Sigmoid colon (tissue), 6 donors: ENCODE measurements at regions not wholly inside any gene's neighbourhood (a gene's known extent, or its start where the extent isn't known, plus 50 kb on each side); places are given as distances from the start of the nearest gene placed in this dataset.

Experiments used
- DNase-seq: peaks from one replicate; pipeline ENCODE4 v3.0.0-alpha.2; 2019
- H3K27ac ChIP-seq, 4 donors: fragments of 200-600 bp; sonication (generic); one replicate each; pipeline ENCODE4 v1.5.1; 2016 to 2019; ENCODE audit warnings: mild to moderate bottlenecking in 1 of 4
- H3K27me3 ChIP-seq, 3 donors: fragments of 200-600 bp; sonication (generic); one replicate each; pipeline ENCODE4 v1.5.1; 2019; ENCODE audit warnings: mild to moderate bottlenecking in 1 of 3
- H3K36me3 ChIP-seq, 4 donors: fragments of 200-600 bp; sonication (generic); one replicate each; pipeline ENCODE4 v1.5.1; 2016 to 2019
- H3K4me1 ChIP-seq, 4 donors: fragments of 200-600 bp; sonication (generic); one replicate each; pipeline ENCODE4 v1.5.1; 2017 to 2019
- H3K4me3 ChIP-seq, 4 donors: fragments of 200-600 bp; sonication (generic); one replicate each; pipeline ENCODE4 v1.5.1; 2017 to 2019; ENCODE audit warnings: mild to moderate bottlenecking in 2 of 4, moderate library complexity in 1 of 4
- H3K9me3 ChIP-seq, 4 donors: fragments of 200-600 bp in 3 of 4; sonication (generic) in 3 of 4; one replicate each; pipeline versions ENCODE4 v1.5.1 to v1.6.1; 2013 to 2019
- EP300 ChIP-seq, 4 donors: sonication (generic); formaldehyde crosslinking; IDR thresholded peaks; one replicate each; pipeline ENCODE4 v1.6.1; 2017; ENCODE audit warnings: antibody characterized with exemption in 4 of 4
- POLR2A ChIP-seq, 2 donors: fragments of 450-650 bp; IDR thresholded peaks; one replicate each; pipeline ENCODE4 v1.6.1; 2016; ENCODE audit warnings: antibody characterized with exemption in 2 of 2, mild to moderate bottlenecking in 2 of 2, moderate library complexity in 2 of 2
- POLR2AphosphoS5 ChIP-seq, 4 donors: sonication (generic); formaldehyde crosslinking; IDR thresholded peaks; one replicate each; pipeline ENCODE4 v1.6.1; 2017; ENCODE audit warnings: antibody characterized with exemption in 4 of 4
- WGBS, 2 donors: extraction: QIAGEN DNeasy Blood & Tissue Kit; methylation state at CpG; one replicate each; pipeline ENCODE4 v1.1.7; 2013; 5-methylcytosine and 5-hydroxymethylcytosine counted together
- intact Hi-C: fragments of 100-400 bp; cut with DNase I; formaldehyde crosslinking; loops from one replicate; pipeline ENCODE4 v1.15.1; 2023
- TF ChIP-seq, protein P1 (sequence below), 4 experiments: fragments of 450-650 bp in 3 of 4; fragments of 200-600 bp in 1 of 4; IDR thresholded peaks; one replicate each; pipeline ENCODE4 v1.5.1; 2016 to 2019; ENCODE audit warnings: antibody characterized with exemption in 4 of 4, mild to moderate bottlenecking in 3 of 4, moderate library complexity in 2 of 4
- donor health status: healthy with polysubstance abuse.
- donor health status: healthy.

DNA sequence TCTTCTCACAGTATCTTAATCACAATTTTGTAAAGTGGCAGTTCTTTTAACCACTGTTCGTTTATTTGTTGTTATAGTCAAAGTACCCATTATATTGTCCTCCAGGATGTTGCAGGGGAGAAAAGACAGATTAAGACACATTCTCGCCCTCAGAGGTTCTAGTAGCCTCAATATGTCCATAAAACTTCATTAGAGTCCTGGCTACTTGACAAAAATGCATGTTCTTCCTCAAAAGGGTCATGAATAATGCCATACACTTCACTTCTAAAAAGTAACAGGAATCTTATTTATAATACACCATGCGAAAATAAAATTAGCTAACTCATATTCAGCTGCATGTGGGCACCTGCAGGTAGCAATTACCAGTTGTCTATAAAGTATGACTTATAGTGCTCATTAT, 109.3 kb upstream of the ANK3 start:
- H3K27me3 ChIP-seq = no peaks in the 10 kb centered on the region
- intact Hi-C loops = no loop called here
- no peaks in the 10 kb centered on the region for H3K36me3 ChIP-seq
- no peak for TF ChIP-seq EP300 (IDR thresholded peaks at IDR 0.05)
- no peak for TF ChIP-seq POLR2A (IDR thresholded peaks at IDR 0.05)
- TF ChIP-seq, protein P1, sequence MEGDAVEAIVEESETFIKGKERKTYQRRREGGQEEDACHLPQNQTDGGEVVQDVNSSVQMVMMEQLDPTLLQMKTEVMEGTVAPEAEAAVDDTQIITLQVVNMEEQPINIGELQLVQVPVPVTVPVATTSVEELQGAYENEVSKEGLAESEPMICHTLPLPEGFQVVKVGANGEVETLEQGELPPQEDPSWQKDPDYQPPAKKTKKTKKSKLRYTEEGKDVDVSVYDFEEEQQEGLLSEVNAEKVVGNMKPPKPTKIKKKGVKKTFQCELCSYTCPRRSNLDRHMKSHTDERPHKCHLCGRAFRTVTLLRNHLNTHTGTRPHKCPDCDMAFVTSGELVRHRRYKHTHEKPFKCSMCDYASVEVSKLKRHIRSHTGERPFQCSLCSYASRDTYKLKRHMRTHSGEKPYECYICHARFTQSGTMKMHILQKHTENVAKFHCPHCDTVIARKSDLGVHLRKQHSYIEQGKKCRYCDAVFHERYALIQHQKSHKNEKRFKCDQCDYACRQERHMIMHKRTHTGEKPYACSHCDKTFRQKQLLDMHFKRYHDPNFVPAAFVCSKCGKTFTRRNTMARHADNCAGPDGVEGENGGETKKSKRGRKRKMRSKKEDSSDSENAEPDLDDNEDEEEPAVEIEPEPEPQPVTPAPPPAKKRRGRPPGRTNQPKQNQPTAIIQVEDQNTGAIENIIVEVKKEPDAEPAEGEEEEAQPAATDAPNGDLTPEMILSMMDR (IDR thresholded peaks at IDR 0.05) = no peak
- no peak for TF ChIP-seq POLR2AphosphoS5 (IDR thresholded peaks at IDR 0.05)
- H3K4me3 ChIP-seq = no peak overlapping the region
- H3K9me3 ChIP-seq = no peaks in the 10 kb centered on the region
- WGBS, 2 donors = 87 to 92% methylated on average over 3 of the region's 3 CpGs
- DNase-seq = no peak
- peaks cover 0 to 16% (median 6%) of the 10 kb centered on the region in 4 donors for H3K4me1 ChIP-seq
- no peak overlapping the region for H3K27ac ChIP-seq

GRCh38 chr10:60497364-60497763, 107.7 kb upstream of the ANK3 start:
- no peak for TF ChIP-seq POLR2AphosphoS5 (IDR thresholded peaks at IDR 0.05)
- TF ChIP-seq EP300 (IDR thresholded peaks at IDR 0.05) = no peak
- TF ChIP-seq, protein P1 (IDR thresholded peaks at IDR 0.05) = no peak
- no peak for TF ChIP-seq POLR2A (IDR thresholded peaks at IDR 0.05)
- Histone ChIP-seq H3K9me3 (no peaks in the 10 kb centered on the region), H3K27me3 (no peaks in the 10 kb centered on the region), H3K27ac (no peak overlapping the region), H3K4me1 (peaks cover 0 to 16% (median 6%) of the 10 kb centered on the region in 4 donors), H3K4me3 (no peak overlapping the region), H3K36me3 (no peaks in the 10 kb centered on the region)
- WGBS, 2 donors = 3 to 40% methylated on average over 1 of the region's 1 CpG
- intact Hi-C loops = no loop called here
- DNase-seq = no peak

- no peaks in the 10 kb centered on the region for H3K9me3 ChIP-seq
- H3K27me3 ChIP-seq = no peaks in the 10 kb centered on the region
- TF ChIP-seq, protein P1 (IDR thresholded peaks at IDR 0.05) = no peak
- TF ChIP-seq POLR2A (IDR thresholded peaks at IDR 0.05) = no peak
- TF ChIP-seq POLR2AphosphoS5 (IDR thresholded peaks at IDR 0.05) = no peak
- no peak for TF ChIP-seq EP300 (IDR thresholded peaks at IDR 0.05)
- H3K36me3 ChIP-seq = no peaks in the 10 kb centered on the region
- intact Hi-C loops = no loop called here
- WGBS, 2 donors = 63 to 77% methylated on average over 2 of the region's 2 CpGs
- H3K27ac ChIP-seq = no peak overlapping the region
- no peak for DNase-seq
- no peak overlapping the region for H3K4me3 ChIP-seq
- peaks cover 0 to 16% (median 6%) of the 10 kb centered on the region in 4 donors for H3K4me1 ChIP-seq
Measured at GRCh38 chr10:60496181-60496580, 106.5 kb upstream of the ANK3 start.

GRCh38 chr10:60495338-60496055, 105.8 kb upstream of the ANK3 start:
- Histone ChIP-seq H3K27me3 (no peaks in the 10 kb centered on the region), H3K4me1 (peaks cover 0 to 16% (median 6%) of the 10 kb centered on the region in 4 donors), H3K4me3 (no peak overlapping the region), H3K27ac (no peak overlapping the region), H3K9me3 (no peaks in the 10 kb centered on the region), H3K36me3 (no peaks in the 10 kb centered on the region)
- intact Hi-C loops = no loop called here
- TF ChIP-seq POLR2AphosphoS5 (IDR thresholded peaks at IDR 0.05) (no peak), EP300 (IDR thresholded peaks at IDR 0.05) (no peak), POLR2A (IDR thresholded peaks at IDR 0.05) (no peak)
- TF ChIP-seq, protein P1 (IDR thresholded peaks at IDR 0.05) = no peak
- WGBS, 2 donors = 80 to 83% methylated on average over 1 of the region's 1 CpG
- DNase-seq = no peak

- H3K27me3 ChIP-seq = no peaks in the 10 kb centered on the region
- DNase-seq = no peak
- no peak overlapping the region for H3K27ac ChIP-seq
- TF ChIP-seq POLR2A (IDR thresholded peaks at IDR 0.05) = no peak
- no peak for TF ChIP-seq EP300 (IDR thresholded peaks at IDR 0.05)
- TF ChIP-seq POLR2AphosphoS5 (IDR thresholded peaks at IDR 0.05) = no peak
- TF ChIP-seq, protein P1 (IDR thresholded peaks at IDR 0.05) = no peak
- no peaks in the 10 kb centered on the region for H3K36me3 ChIP-seq
- 93 to 98% methylated on average over 2 of the region's 2 CpGs for WGBS, 2 donors
- H3K4me1 ChIP-seq = peaks cover 0 to 21% (median 6%) of the 10 kb centered on the region in 4 donors
- intact Hi-C loops = no loop called here
- no peaks in the 10 kb centered on the region for H3K9me3 ChIP-seq
- H3K4me3 ChIP-seq = no peak overlapping the region
Measured at GRCh38 chr10:60494774-60495173, 105.1 kb upstream of the ANK3 start.
